HG02798 (cell line): ENCODE measurements at regions not wholly inside any gene's neighbourhood (a gene's known extent, or its start where the extent isn't known, plus 50 kb on each side); places are given as distances from the start of the nearest gene placed in this dataset.

Experiments
- ATAC-seq: cut with Tn5 transposase; IDR thresholded peaks from one replicate; pipeline ENCODE4 v1.9.1; 2021; ENCODE audit warnings: mild to moderate bottlenecking; ENCODE audit not compliant: unreplicated experiment, poor library complexity

DNA sequence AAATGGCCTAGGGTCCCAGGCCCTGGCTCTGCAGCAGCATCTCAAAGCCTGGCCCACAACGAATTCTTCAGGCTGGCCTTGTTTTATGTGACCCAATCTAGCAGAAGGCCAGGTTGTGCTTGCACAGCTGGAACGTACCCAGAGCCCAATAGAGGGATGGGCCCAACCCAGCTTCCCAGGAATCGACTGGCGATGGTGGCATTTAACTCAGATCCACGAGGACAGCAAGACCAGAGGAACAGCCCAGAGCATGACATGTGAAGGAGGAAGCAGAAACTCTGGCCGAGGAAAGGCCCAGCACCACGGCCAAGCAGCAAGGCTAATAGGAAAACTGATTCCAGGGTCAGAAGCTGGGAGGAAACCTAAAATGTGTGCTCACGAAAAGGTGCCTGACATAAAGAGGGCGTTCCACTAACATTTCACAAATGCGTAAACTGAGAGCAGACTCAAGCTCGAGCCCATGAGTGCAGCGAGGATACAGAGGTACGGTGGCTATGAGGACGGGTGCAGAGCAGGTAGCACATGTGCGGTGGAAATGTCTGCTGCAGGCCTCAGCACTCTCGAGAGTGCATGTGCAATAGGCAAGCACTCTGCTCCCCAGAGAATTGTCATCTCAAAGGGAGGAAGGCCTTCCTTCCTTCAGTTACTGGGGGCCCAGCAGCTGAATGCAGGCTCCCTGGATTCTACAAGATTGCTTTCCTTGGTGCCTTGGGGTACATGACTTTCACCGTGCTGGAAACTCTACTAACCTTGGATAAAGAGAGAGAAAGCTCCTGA is 156.9 kb upstream of the GLI2 start:
- ATAC-seq: no peak

GRCh38 chr2:120579916-120580685 is 155.6 kb upstream of the GLI2 start:
- no peak for ATAC-seq

- no peak for ATAC-seq
Measured at GRCh38 chr2:120580709-120581108, 155.0 kb upstream of the GLI2 start.

DNA sequence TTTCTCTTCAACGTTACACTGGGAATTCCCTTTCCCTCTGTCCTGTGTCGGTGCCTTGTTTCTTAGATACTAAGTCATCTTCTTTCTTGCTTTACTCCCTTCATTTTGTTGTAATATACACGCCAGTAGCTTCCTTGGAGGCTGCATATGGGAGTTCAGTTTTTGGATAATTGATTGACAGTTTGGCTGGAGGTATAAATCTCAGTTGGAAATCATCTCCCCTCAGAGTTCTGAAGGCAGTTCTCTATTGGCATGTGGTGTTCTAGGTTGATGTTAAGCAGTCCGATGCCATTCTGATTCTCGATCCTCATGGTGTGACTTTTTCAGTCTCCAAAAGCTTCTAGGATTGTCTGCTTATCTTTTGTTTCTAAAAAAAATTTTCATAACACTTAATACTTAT is 152.5 kb upstream of the GLI2 start:
- no peak for ATAC-seq

DNA sequence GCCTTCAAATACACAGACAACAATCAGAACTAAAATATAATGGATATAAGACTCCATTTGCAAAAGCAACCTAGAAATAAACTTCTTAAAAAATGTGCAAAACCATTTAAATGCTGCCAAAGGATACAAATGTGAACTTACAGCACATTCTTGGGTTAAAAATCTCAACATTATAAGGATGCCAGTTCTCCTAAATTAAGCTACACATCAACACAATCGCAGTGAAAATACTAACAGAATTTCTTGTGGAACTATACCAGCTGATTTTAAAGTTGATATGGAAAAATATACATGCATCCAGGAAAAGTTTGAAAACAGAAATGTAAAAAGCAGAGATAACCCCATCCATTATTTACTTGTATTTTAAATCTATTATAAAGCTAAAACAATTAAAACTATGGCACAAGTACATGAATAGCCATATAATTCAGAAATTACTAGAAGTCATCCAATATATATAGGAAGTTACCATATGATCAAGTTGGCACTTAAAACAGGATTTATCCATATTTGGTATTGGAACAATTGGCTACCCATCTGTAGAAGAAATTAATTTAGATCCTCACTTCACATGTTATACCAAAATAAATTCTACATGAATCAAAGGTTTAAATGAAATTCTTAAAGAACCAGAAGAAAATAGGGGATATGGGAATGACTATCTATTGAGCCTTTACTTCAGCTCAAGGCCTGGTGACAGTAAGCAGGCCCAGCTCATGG is 151.7 kb upstream of the GLI2 start:
- ATAC-seq: no peak

DNA sequence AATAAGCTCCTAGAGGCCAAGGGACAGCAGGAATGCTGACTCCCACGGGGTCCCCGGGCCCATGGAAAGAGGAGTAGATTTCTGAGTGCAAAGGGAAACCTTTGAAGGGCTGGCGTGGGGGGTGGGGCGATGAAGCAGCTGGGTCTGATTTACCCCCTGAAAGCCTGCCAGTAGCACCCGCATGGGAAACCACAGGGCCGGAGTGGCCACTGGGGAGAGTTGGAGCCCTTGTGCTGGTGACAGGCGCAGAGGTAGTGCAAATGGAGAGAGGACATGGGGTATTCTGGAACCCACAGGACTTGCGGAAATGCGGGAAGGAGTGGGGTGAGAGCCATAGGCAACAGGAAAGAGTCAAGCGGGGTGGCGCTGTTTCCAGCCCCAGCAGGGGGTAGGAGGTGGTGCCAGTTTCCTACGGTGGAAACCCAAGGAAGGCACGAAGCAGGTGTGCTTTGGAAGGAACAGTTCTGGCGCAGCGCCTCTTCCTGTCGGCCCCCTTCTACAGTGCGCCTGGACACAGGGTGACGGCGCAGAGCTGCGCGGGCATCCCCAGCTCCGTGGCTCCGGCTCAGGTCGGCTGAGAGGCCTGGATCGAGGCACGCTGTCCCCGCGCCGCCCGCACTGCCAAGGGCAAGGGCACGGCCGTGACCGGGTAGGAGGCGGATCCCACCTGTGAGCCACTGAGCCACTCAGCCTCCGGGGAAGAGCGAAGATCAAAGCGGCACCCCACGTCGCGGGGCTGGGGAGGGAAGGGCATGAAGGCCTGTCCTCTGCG is 149.0 kb upstream of the GLI2 start:
- ATAC-seq: no peak

DNA sequence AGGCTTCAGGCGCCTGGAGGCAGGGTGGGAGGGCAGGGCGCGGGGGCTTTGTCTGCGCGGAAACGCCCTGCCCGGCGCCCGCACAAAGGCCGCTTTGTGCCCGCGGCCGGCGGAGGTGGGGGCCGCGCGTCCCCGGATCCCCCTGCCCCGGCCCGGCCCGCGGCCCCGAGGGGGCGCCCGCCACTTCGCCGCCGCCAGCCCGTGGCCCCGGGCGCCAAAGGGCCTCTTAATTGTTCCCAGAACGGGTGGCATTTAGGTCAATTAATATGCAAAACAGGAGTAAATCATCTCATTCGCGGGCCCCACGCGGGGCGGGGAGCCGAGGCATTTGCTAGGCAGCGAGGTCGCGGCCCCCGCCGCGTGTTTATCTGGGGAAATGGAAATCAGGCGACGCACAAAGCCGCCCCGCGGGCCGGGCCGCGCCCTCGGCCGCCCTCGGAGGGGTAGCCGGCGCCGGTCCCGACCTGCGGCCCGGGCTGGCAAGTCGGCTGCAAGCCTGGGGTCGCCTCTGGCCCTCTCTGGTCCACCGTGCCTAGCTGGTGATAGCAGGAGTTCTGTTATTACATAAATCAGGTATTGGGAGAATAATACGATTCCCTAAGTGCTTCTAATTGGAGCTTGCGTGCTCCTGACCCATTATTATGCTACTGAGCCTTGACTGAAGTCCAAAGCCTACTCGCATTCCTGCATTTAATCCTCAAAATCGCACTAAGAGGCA is 148.2 kb upstream of the GLI2 start:
- ATAC-seq: no peak

GRCh38 chr2:120587997-120588336 is 147.7 kb upstream of the GLI2 start:
- no peak for ATAC-seq

DNA sequence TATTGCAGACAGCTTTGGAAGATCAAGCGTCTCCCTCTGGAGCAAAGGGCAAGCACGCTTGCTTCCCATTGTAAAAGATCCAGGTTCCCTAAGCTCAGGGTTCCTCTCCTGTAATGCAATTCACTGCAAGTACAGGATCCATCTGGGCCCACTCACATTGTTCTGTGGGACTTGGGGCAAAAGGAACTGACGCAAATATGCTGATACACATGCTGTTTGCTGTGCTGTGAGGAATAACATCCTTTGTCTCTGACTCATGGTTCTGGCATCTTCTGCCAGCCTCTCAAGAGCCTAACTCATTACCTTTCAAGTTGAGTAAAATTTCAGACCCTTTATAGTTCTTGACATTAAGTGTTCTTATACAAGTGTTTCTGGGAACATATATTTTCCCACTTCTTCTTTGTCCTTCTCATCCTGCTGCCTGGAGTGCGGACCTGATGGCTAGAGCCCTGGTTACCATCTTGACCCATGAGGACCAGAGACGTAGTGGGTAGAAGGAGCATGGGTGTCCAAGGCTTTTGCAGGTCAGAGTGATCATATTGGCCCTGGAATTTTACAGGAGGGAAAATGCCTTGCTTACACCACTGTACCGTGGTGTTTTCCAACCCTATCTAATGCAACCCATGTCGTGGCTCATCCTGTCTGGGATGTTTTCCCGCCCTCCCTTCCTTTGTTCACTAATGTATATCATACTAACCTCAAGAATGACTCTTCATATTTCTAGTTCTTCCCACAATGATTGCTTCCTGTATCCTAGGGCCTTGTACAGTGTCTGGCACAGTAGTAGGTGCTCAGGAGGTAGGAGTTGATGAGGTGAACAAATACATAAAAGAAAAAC is 145.7 kb upstream of the GLI2 start:
- ATAC-seq: no peak

GRCh38 chr2:120590841-120591240 is 144.8 kb upstream of the GLI2 start:
- no peak for ATAC-seq

GRCh38 chr2:120591572-120591971 is 144.1 kb upstream of the GLI2 start:
- no peak for ATAC-seq

DNA sequence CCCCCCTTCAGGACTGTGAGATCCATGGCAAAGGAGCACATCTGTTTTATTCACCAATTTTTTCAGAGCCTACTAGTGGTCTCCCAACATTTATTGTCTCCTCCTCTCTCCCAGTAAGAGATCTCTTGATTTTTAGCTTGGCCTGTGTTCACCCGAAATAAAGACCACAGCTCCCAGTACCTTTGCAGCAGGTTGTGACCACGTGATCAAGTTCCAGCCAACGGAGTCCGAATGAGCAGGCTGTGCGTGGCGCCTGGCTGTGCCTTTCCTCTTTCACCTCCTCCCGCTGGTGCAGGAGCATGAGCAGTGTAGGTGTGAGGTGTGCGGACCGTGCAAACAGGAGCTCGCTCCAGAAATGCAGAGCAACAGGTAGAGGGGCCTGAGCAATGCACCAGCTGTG is 143.6 kb upstream of the GLI2 start:
- ATAC-seq: no peak

DNA sequence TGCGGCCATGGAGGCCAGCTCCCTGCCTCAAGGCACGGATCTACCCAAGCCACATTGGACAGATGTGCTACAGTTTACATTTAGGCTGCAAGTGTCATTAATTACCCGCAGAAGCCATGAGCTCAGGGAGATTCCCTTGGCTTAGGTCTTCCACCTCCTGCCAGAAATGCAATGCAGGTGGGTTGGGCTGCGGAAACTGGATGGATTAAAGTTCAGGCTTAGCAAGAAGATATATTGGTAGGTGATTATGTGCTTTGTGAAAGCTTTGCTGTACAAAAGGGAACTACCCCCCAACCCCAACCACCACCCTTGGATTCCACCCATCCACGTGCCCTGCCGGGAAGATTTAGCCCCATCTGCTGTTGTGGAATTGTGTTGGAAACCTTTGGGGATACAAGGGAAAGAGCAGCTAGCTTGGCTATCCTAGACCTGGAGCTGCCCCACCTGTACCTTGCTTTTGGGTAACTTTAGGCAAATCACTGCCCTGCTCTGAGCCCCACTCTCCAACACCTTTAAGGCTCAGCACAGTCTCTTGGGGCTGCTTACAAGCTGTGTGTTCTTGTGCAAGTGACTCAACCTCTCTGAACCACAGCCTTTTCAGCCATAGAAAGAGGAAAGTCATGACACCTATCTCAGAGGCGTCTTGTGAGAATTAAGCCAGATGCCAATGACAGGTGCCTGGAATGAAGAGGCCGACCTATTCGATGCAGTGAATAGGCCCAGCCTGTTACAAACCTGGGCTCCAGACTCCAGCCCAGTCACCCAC is 141.6 kb upstream of the GLI2 start:
- no peak for ATAC-seq

DNA sequence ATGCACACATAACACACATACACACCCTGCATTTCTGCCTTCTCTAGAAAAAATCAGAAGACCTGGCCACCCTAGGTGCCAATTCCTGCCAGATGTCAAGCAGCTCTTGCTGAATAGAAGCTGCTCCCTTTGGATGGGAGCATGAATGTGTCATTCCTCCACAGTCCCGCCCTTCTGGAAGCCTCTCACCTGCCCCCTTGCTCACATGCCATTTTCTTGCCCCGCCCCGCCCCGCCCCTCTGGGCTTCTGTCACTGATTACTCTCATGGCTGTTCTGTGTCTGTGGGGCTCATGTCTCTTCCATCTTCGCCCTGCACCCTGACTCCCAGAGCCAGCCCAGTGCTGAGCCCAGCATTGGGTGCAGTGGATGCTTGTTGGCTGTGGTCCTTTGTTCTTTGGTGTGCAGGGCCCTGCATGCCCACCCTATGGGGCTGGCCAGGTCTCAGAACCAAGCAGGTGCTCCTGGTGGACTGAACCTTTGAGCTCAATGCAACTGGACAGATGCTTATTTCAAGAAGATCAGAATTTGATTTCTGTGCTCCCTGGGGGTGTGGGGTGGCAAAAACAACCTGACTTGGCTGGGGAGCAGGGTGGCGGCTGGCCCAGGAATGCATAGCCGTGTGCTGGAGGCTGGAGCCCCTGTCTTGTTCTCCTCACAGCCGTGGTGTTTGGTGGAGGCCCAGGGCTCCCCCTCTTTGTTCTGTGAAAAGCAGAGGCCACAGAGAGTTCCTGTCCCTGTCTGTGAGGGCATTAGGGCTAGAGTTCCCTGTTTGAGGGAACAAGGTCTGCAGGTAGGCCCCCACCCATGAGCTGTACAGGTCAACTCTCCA is 140.6 kb upstream of the GLI2 start:
- no peak for ATAC-seq

GRCh38 chr2:120595739-120596138 is 139.9 kb upstream of the GLI2 start:
- ATAC-seq: no peak

GRCh38 chr2:120596191-120596811 is 139.4 kb upstream of the GLI2 start:
- no peak for ATAC-seq

- ATAC-seq: no peak
Measured at GRCh38 chr2:120596990-120597594, 138.6 kb upstream of the GLI2 start.
